SK-N-MC (cell line): ENCODE measurements at regions not wholly inside any gene's neighbourhood (a gene's known extent, or its start where the extent isn't known, plus 50 kb on each side); places are given as distances from the start of the nearest gene placed in this dataset.
"Not testable (repeated sequence)": the region's sequence is repeated elsewhere in the genome, so short reads cannot be mapped to it uniquely, and the experiment has no call there.

Experiments
- DNase-seq: peaks from one replicate; pipeline ENCODE4 v3.0.0-alpha.2; 2011; ENCODE audit warnings: low read depth, low spot score
- H3K27ac ChIP-seq: fragments of 200-600 bp; sonication (generic); 2 replicates; pipeline ENCODE4 v1.5.1; 2016; ENCODE audit warnings: mixed run types
- H3K36me3 ChIP-seq: fragments of 200-600 bp; sonication (generic); 2 replicates; pipeline ENCODE4 v1.6.1; 2017; ENCODE audit warnings: antibody characterized with exemption, low read length, mixed read lengths; ENCODE audit not compliant: insufficient read depth
- H3K4me3 ChIP-seq: fragments of 200-600 bp; sonication (generic); 2 replicates; pipeline ENCODE4 v1.5.1; 2016
- H3K9ac ChIP-seq: fragments of 200-600 bp; sonication (generic); 2 replicates; pipeline ENCODE4 v1.8.0; 2017; ENCODE audit warnings: mixed run types, mixed read lengths; ENCODE audit not compliant: insufficient read length
- H3K9me3 ChIP-seq: fragments of 200-600 bp; sonication (generic); 2 replicates; pipeline ENCODE4 v1.6.1; 2017; ENCODE audit warnings: low read depth, mild to moderate bottlenecking, antibody characterized with exemption, low read length, moderate library complexity, mixed read lengths
- EZH2 ChIP-seq: fragments of 200-600 bp; sonication (generic); IDR thresholded peaks from one replicate; pipeline ENCODE4 v1.6.1; 2017; ENCODE audit warnings: antibody characterized with exemption
- FOXP2 ChIP-seq: optimal IDR thresholded peaks from 2 replicates; pipeline ENCODE3; 2011; ENCODE audit warnings: mild to moderate bottlenecking, moderate library complexity; ENCODE audit not compliant: insufficient read depth; ENCODE audit errors: extremely low read length, control extremely low read depth
- POLR2AphosphoS5 ChIP-seq: IDR thresholded peaks from 2 replicates; pipeline ENCODE4 v1.6.1; 2012; ENCODE audit warnings: mild to moderate bottlenecking, low read depth, low read length, borderline replicate concordance

- H3K9ac ChIP-seq, result no peak overlapping the region
- no peak overlapping the region for H3K27ac ChIP-seq
- TF ChIP-seq EZH2 (no peak), FOXP2 (no peak), POLR2AphosphoS5 (no peak)
Measured at GRCh38 chr5:18285257-18285656, 651.0 kb downstream of the TAF11L14 start.

GRCh38 chr5:18292146-18292545 lies 657.9 kb downstream of the TAF11L14 start:
- Histone ChIP-seq H3K9me3 (no peaks in the 10 kb centered on the region), H3K4me3 (no peak overlapping the region), H3K9ac (no peak overlapping the region), H3K27ac (no peak overlapping the region), H3K36me3 (no peaks in the 10 kb centered on the region)
- DNase-seq, result no peak
- TF ChIP-seq POLR2AphosphoS5, result no peak
- no peak for TF ChIP-seq EZH2
- no peak for TF ChIP-seq FOXP2

More at GRCh38 chr5:18285257-18285656, 651.0 kb downstream of the TAF11L14 start:
- DNase-seq, result no peak
- no peaks in the 10 kb centered on the region for H3K9me3 ChIP-seq
- no peaks in the 10 kb centered on the region for H3K36me3 ChIP-seq
- H3K4me3 ChIP-seq, result no peak overlapping the region

- not testable (repeated sequence) for H3K27ac ChIP-seq, H3K9me3 ChIP-seq, H3K36me3 ChIP-seq, H3K4me3 ChIP-seq, DNase-seq, H3K9ac ChIP-seq
Measured at GRCh38 chr5:18295696-18296095, 661.4 kb downstream of the TAF11L14 start.

GRCh38 chr5:18299166-18299565 lies 664.9 kb downstream of the TAF11L14 start:
- Histone ChIP-seq H3K9me3 (no peaks in the 10 kb centered on the region), H3K36me3 (no peaks in the 10 kb centered on the region; the same call in 1 of the 2 replicates), H3K9ac (no peak overlapping the region), H3K27ac (no peak overlapping the region), H3K4me3 (no peak overlapping the region)
- DNase-seq, result no peak
- TF ChIP-seq FOXP2, result no peak
- no peak for TF ChIP-seq POLR2AphosphoS5
- no peak for TF ChIP-seq EZH2

- Histone ChIP-seq H3K27ac (0 out of 2 replicates have a peak overlapping the region, but pooled peaks have one; percentile 21), H3K9me3 (no peaks in the 10 kb centered on the region), H3K9ac (peak overlapping the region; percentile 29), H3K36me3 (no peaks in the 10 kb centered on the region; the same call in 1 of the 2 replicates), H3K4me3 (peak overlapping the region; percentile 34; the same call in 1 of the 2 replicates)
- TF ChIP-seq FOXP2 (no peak), EZH2 (no peak), POLR2AphosphoS5 (no peak)
- no peak for DNase-seq
Measured at GRCh38 chr5:18305288-18305924, 671.1 kb downstream of the TAF11L14 start.

GRCh38 chr5:18311266-18311665 lies 677.0 kb downstream of the TAF11L14 start:
- Histone ChIP-seq H3K27ac (peak overlapping the region; percentile 91), H3K9ac (no peak overlapping the region), H3K9me3 (no peaks in the 10 kb centered on the region), H3K36me3 (no peaks in the 10 kb centered on the region), H3K4me3 (peak overlapping the region; percentile 39)
- DNase-seq, result no peak
- TF ChIP-seq POLR2AphosphoS5 (no peak), FOXP2 (no peak), EZH2 (no peak)

GRCh38 chr5:18312016-18312415 lies 677.8 kb downstream of the TAF11L14 start:
- H3K4me3 ChIP-seq, result no peak overlapping the region
- H3K9me3 ChIP-seq, result no peaks in the 10 kb centered on the region
- peak overlapping the region; percentile 91 for H3K27ac ChIP-seq
- no peak for TF ChIP-seq EZH2
- no peak for TF ChIP-seq POLR2AphosphoS5
- TF ChIP-seq FOXP2, result no peak
- no peak overlapping the region for H3K9ac ChIP-seq
- H3K36me3 ChIP-seq, result no peaks in the 10 kb centered on the region
- DNase-seq, result no peak

GRCh38 chr5:18314192-18314778 lies 680.0 kb downstream of the TAF11L14 start:
- no peaks in the 10 kb centered on the region for H3K36me3 ChIP-seq
- H3K9ac ChIP-seq, result peak overlapping the region; percentile 17
- H3K9me3 ChIP-seq, result no peaks in the 10 kb centered on the region
- TF ChIP-seq POLR2AphosphoS5 (no peak), EZH2 (no peak), FOXP2 (no peak)
- no peak for DNase-seq
- no peak overlapping the region for H3K4me3 ChIP-seq
- no peak overlapping the region for H3K27ac ChIP-seq
